PFSK-1 (cell line): ENCODE measurements at regions not wholly inside any gene's neighbourhood (a gene's known extent, or its start where the extent isn't known, plus 50 kb on each side); places are given as distances from the start of the nearest gene placed in this dataset.

Experiments used
- FOXP2 ChIP-seq: optimal IDR thresholded peaks from 2 replicates; pipeline ENCODE3; 2011; ENCODE audit warnings: borderline replicate concordance, control low read depth, inconsistent platforms; ENCODE audit not compliant: insufficient read depth; ENCODE audit errors: extremely low read length, extremely low read depth
- POLR2AphosphoS5 ChIP-seq: IDR thresholded peaks from 2 replicates; pipeline ENCODE4 v1.6.1; 2012; ENCODE audit warnings: low read depth, mild to moderate bottlenecking, control low read depth, low read length, moderate library complexity
- REST ChIP-seq, 2 experiments: IDR thresholded peaks; 2 replicates each; pipeline versions ENCODE4 v1.6.1 to v1.8.0; 2011 to 2012; ENCODE audit warnings: low read depth in 2 of 2, low read length in 2 of 2, control low read depth in 1 of 2, inconsistent platforms in 1 of 2, mild to moderate bottlenecking in 1 of 2, moderate library complexity in 1 of 2; ENCODE audit not compliant: insufficient read depth in 1 of 2
- SIN3A ChIP-seq: IDR thresholded peaks from 2 replicates; pipeline ENCODE4 v1.6.1; 2012; ENCODE audit warnings: mild to moderate bottlenecking, low read length, moderate library complexity, borderline replicate concordance; ENCODE audit not compliant: insufficient read depth
- TAF1 ChIP-seq: IDR thresholded peaks from 2 replicates; pipeline ENCODE4 v1.6.1; 2012; ENCODE audit warnings: low read length, control low read depth, borderline replicate concordance; ENCODE audit not compliant: insufficient read depth

- TF ChIP-seq REST (IDR thresholded peaks at IDR 0.05; ENCODE audit: insufficient read depth in 1 of 2, low read depth in 2 of 2, low read length in 2 of 2) (no peak), POLR2AphosphoS5 (no peak), TAF1 (no peak), FOXP2 (no peak), SIN3A (no peak)
Observed at GRCh38 chr11:98507208-98507607, 513.5 kb upstream of the CNTN5 start.
